ENCODE measurements at regions not wholly inside any gene's neighbourhood (a gene's known extent, or its start where the extent isn't known, plus 50 kb on each side); places are given as distances from the start of the nearest gene placed in this dataset.

DNA sequence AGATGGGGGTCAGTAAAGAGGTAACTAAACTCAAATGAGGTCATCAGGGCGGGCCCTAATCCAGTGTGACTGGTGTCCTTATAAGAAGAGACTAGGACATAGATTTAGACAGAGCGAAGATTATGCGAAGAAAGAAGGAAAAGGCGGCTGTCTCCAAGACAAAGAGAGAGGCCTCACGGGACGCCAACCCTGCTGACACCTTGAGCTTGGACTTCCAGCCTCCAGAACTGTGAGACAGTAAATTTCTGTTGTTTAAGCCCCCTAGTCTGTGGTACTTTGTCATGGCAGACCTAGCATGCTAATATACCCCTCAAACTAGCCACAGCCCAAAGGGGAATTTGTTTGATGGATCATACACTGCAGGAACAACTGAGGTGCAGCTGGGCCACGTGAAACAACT is 183.0 kb downstream of the ABHD5 start:
- Histone ChIP-seq H4K20me1 (ENCODE audit: control insufficient read depth, insufficient read depth, insufficient read length) (no peaks in the 10 kb centered on the region), H2BK12ac (ENCODE audit: insufficient read length, low read depth, low read length) (no peak overlapping the region), H3K4me1 (ENCODE audit: insufficient read depth, low read length) (peaks cover 4% of the 10 kb centered on the region; the same call in 1 of the 2 replicates), H3K27me3 (ENCODE audit: insufficient read depth, low read length) (no peaks in the 10 kb centered on the region), H3K18ac (ENCODE audit: insufficient read length, low read depth, low read length) (no peak overlapping the region), H4K5ac (ENCODE audit: insufficient read length, low read depth, low read length) (no peak overlapping the region), H2AK5ac (ENCODE audit: insufficient read length, low read length) (no peak overlapping the region), H4K91ac (ENCODE audit: insufficient read length, low read depth, low read length) (no peak overlapping the region), H2BK120ac (ENCODE audit: low read depth, low read length, poor library complexity, severe bottlenecking) (no peak overlapping the region), H3K23me2 (ENCODE audit: insufficient read length, low read depth, low read length, poor library complexity, severe bottlenecking) (no peaks in the 10 kb centered on the region), H3K4ac (ENCODE audit: low read depth, low read length) (no peak overlapping the region), H4K8ac (replicated peaks; ENCODE audit: insufficient read length, low read depth, low read length) (no peak overlapping the region), H2AFZ (ENCODE audit: low read length) (no peak overlapping the region), H3K79me2 (ENCODE audit: insufficient read depth, low read length) (no peaks in the 10 kb centered on the region), H3K23ac (ENCODE audit: insufficient read length, low read depth, low read length) (no peak overlapping the region), H2BK15ac (ENCODE audit: low read depth, low read length) (no peak overlapping the region), H3K79me1 (ENCODE audit: insufficient read depth, low read depth, low read length, poor library complexity, severe bottlenecking) (no peaks in the 10 kb centered on the region), H2BK20ac (ENCODE audit: low read depth, low read length, poor library complexity, severe bottlenecking) (no peak overlapping the region), H2BK5ac (ENCODE audit: insufficient read length, low read length) (no peak overlapping the region), H3K14ac (ENCODE audit: insufficient read depth, low read length) (no peak overlapping the region), H3K56ac (ENCODE audit: insufficient read length, low read depth, low read length) (no peak overlapping the region), H3K9me3 (ENCODE audit: control insufficient read depth, low read depth, low read length) (no peaks in the 10 kb centered on the region), H3K4me2 (ENCODE audit: insufficient read depth, insufficient read length, low read length) (no peak overlapping the region), H3T11ph (ENCODE audit: low read length) (no peak overlapping the region), H3K27ac (ENCODE audit: insufficient read length, low read depth, low read length) (no peak overlapping the region), H3K9ac (ENCODE audit: extremely low read depth, insufficient read length, low read length) (no peak overlapping the region)
- peaks cover 4% of the 10 kb centered on the region for H3K27me3 Mint-ChIP-seq (ENCODE audit: low read depth)
- H3K27ac Mint-ChIP-seq: no peak overlapping the region; a peak in 1 of 7 replicates
- H3K4me3 Mint-ChIP-seq: no peak overlapping the region
- H3K36me3 Mint-ChIP-seq (ENCODE audit: insufficient read depth in 1 of 3, low read depth in 3 of 3): peaks cover 0 to 4% (median 0%) of the 10 kb centered on the region in 3 experiments; a peak in 1 of 7 replicates
- no peak for TF ChIP-seq CTCF (conservative IDR thresholded peaks at IDR 0.05)
- no peak for DNase-seq
- peaks cover 36 to 54% of the 10 kb centered on the region in 2 experiments for H3K4me1 Mint-ChIP-seq
- WGBS (ENCODE audit: extremely low coverage, insufficient read length, low lambda C conversion rate): no CpG with 5 or more reads among the region's 7 CpGs
- peaks cover 2 to 3% of the 10 kb centered on the region in 2 experiments; a peak in 2 of 5 replicates for H3K9me3 Mint-ChIP-seq

Data from H9 (cell line).